Transverse colon (tissue), 4 donors: ENCODE measurements at regions not wholly inside any gene's neighbourhood (a gene's known extent, or its start where the extent isn't known, plus 50 kb on each side); places are given as distances from the start of the nearest gene placed in this dataset.

Experiments used
- EP300 ChIP-seq: sonication (generic); formaldehyde crosslinking; IDR thresholded peaks from one replicate; pipeline ENCODE4 v1.6.1; 2017; ENCODE audit warnings: antibody characterized with exemption, low read depth
- POLR2A ChIP-seq: fragments of 450-650 bp; IDR thresholded peaks from one replicate; pipeline ENCODE4 v1.6.1; 2016; ENCODE audit warnings: antibody characterized with exemption, mild to moderate bottlenecking, moderate library complexity
- POLR2AphosphoS5 ChIP-seq, 3 donors: sonication (generic); formaldehyde crosslinking; IDR thresholded peaks; one replicate each; pipeline ENCODE4 v1.6.1; 2016; ENCODE audit warnings: antibody characterized with exemption in 3 of 3
- TF ChIP-seq, protein P1 (sequence below), 5 experiments: fragments of 200-600 bp in 3 of 5; fragments of 450-650 bp in 2 of 5; sonication (generic) in 3 of 5; IDR thresholded peaks; 1 replicate in 2 of 5; 2 replicates in 3 of 5; pipeline ENCODE4 v1.5.1; 2016 to 2017; ENCODE audit warnings: antibody characterized with exemption in 5 of 5, inconsistent platforms in 3 of 5, mild to moderate bottlenecking in 2 of 5, moderate library complexity in 1 of 5

DNA sequence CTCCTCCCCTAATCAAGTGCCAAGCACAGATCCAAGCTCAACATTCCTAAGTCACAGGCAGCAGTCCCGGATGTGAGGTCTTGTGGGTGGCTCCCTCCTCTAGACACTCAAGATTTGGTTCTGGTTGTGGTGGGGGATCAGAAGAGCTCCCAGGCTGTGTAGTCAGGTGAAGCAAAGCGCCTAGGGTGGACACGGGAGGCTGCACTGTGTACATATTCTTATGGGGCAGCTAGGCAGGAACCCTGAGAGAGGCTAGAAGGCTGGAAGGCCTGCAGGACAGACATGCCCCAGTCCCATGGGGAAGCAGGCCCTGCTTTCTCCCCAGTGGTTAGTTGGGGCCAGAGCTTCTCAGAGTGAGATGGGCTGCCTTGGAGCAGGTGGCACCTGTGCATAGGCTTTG is 118.9 kb downstream of the DDX3Y start:
- TF ChIP-seq, protein P1, sequence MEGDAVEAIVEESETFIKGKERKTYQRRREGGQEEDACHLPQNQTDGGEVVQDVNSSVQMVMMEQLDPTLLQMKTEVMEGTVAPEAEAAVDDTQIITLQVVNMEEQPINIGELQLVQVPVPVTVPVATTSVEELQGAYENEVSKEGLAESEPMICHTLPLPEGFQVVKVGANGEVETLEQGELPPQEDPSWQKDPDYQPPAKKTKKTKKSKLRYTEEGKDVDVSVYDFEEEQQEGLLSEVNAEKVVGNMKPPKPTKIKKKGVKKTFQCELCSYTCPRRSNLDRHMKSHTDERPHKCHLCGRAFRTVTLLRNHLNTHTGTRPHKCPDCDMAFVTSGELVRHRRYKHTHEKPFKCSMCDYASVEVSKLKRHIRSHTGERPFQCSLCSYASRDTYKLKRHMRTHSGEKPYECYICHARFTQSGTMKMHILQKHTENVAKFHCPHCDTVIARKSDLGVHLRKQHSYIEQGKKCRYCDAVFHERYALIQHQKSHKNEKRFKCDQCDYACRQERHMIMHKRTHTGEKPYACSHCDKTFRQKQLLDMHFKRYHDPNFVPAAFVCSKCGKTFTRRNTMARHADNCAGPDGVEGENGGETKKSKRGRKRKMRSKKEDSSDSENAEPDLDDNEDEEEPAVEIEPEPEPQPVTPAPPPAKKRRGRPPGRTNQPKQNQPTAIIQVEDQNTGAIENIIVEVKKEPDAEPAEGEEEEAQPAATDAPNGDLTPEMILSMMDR (IDR thresholded peaks at IDR 0.05) = no peak
- TF ChIP-seq POLR2A (no peak), EP300 (no peak), POLR2AphosphoS5 (IDR thresholded peaks at IDR 0.05) (no peak)
